Body of pancreas (tissue), 4 donors: ENCODE measurements at regions not wholly inside any gene's neighbourhood (a gene's known extent, or its start where the extent isn't known, plus 50 kb on each side); places are given as distances from the start of the nearest gene placed in this dataset.

Experiments
- CTCF ChIP-seq, 7 experiments: fragments of 450-650 bp in 4 of 7; fragments of 200-600 bp in 3 of 7; sonication (generic) in 3 of 7; IDR thresholded peaks; one replicate each; pipeline ENCODE4 v1.5.1; 2016 to 2019; ENCODE audit warnings: antibody characterized with exemption in 7 of 7
- POLR2A ChIP-seq, 3 donors: fragments of 450-650 bp; IDR thresholded peaks; one replicate each; pipeline ENCODE4 v1.6.1; 2016; ENCODE audit warnings: antibody characterized with exemption in 3 of 3, mild to moderate bottlenecking in 2 of 3

GRCh38 chr11:93963072-93963471, 58.1 kb upstream of the HEPHL1 start:
- TF ChIP-seq POLR2A (IDR thresholded peaks at IDR 0.05) (no peak), CTCF (IDR thresholded peaks at IDR 0.05) (no peak)
